IMR-90 (cell line): ENCODE measurements at regions not wholly inside any gene's neighbourhood (a gene's known extent, or its start where the extent isn't known, plus 50 kb on each side); places are given as distances from the start of the nearest gene placed in this dataset.
"Not testable (repeated sequence)": the region's sequence is repeated elsewhere in the genome, so short reads cannot be mapped to it uniquely, and the experiment has no call there.

ENCODE experiments used
- ATAC-seq: fragments of 200-7000 bp; cut with Tn5 transposase; 2 replicates; pipeline ENCODE4 v1.9.1; 2020; ENCODE audit warnings: low read depth, mild to moderate bottlenecking, moderate library complexity
- BruUV-seq: library from RNA; stranded (reverse); fragments of 400-500 nt; replicated peaks from 2 replicates; lab custom pipeline; 2021; lab: Mats Ljungman, UMichigan
- CTCF ChIA-PET: fragments of 300-600 bp; formaldehyde crosslinking; extraction: SDS; loops from one replicate; lab custom pipeline; 2021; ENCODE audit warnings: antibody characterized with exemption; lab: Yijun Ruan, JAX
- POLR2A ChIA-PET: fragments of 300-600 bp; sonication (Branson Sonifier 250); formaldehyde crosslinking; loops from one replicate; lab custom pipeline; 2022; ENCODE audit warnings: antibody characterized with exemption; ENCODE audit not compliant: unreplicated experiment; lab: Charles Lee
- DNase-seq: peaks from one replicate; pipeline ENCODE4 v3.0.0; 2013
- H2AFZ ChIP-seq: replicated peaks from 2 replicates; pipeline ENCODE3; 2013; ENCODE audit warnings: low read length, mild to moderate bottlenecking; ENCODE audit not compliant: poor library complexity
- H2AK5ac ChIP-seq: 2 replicates; pipeline ENCODE4 v1.6.1; 2013; ENCODE audit warnings: low read depth, low read length, inconsistent platforms
- H2AK9ac ChIP-seq: replicated peaks from 2 replicates; pipeline ENCODE3; 2013; ENCODE audit warnings: mild to moderate bottlenecking, low read depth, low read length, moderate library complexity; ENCODE audit not compliant: poor library complexity
- H2BK120ac ChIP-seq: 2 replicates; pipeline ENCODE4 v1.6.1; 2013; ENCODE audit warnings: low read depth, low read length, inconsistent platforms
- H2BK15ac ChIP-seq: 3 replicates; pipeline ENCODE4 v1.6.1; 2013; ENCODE audit warnings: low read depth, low read length, inconsistent platforms
- H2BK20ac ChIP-seq: 2 replicates; pipeline ENCODE4 v1.6.1; 2013; ENCODE audit warnings: low read depth, mild to moderate bottlenecking, inconsistent platforms, low read length, moderate library complexity
- H2BK5ac ChIP-seq: 2 replicates; pipeline ENCODE4 v1.6.1; 2013; ENCODE audit warnings: mild to moderate bottlenecking, low read depth, low read length, inconsistent platforms; ENCODE audit not compliant: poor library complexity, severe bottlenecking
- H3K14ac ChIP-seq: replicated peaks from 2 replicates; pipeline ENCODE4 v1.6.1; 2013; ENCODE audit warnings: low read depth, low read length, inconsistent platforms
- H3K18ac ChIP-seq: 2 replicates; pipeline ENCODE4 v1.6.1; 2013; ENCODE audit warnings: low read depth, low read length, control low read depth
- H3K23ac ChIP-seq: 2 replicates; pipeline ENCODE4 v1.6.1; 2013; ENCODE audit warnings: low read depth, low read length, inconsistent platforms
- H3K27ac ChIP-seq: 2 replicates; pipeline ENCODE4 v1.5.1; 2013; ENCODE audit warnings: mild to moderate bottlenecking, control low read depth, low read length; ENCODE audit not compliant: insufficient read depth
- H3K27me3 ChIP-seq: 2 replicates; pipeline ENCODE4 v1.6.1; 2013; ENCODE audit warnings: low read length; ENCODE audit not compliant: control insufficient read depth, insufficient read depth
- H3K36me3 ChIP-seq: 2 replicates; pipeline ENCODE4 v1.6.1; 2013; ENCODE audit warnings: low read length, mixed read lengths; ENCODE audit not compliant: control insufficient read depth, insufficient read depth
- H3K4ac ChIP-seq: 2 replicates; pipeline ENCODE4 v1.6.1; 2013; ENCODE audit warnings: low read depth, low read length, inconsistent platforms
- H3K4me1 ChIP-seq: 2 replicates; pipeline ENCODE4 v1.6.1; 2013; ENCODE audit warnings: low read length, mixed read lengths; ENCODE audit not compliant: control insufficient read depth, insufficient read depth
- H3K4me2 ChIP-seq: 2 replicates; pipeline ENCODE4 v1.6.1; 2013; ENCODE audit warnings: low read depth, mild to moderate bottlenecking, control low read depth, low read length, moderate library complexity
- H3K4me3 ChIP-seq: 2 replicates; pipeline ENCODE4 v1.5.1; 2013; ENCODE audit warnings: low read depth, mild to moderate bottlenecking, control low read depth, low read length, moderate library complexity; ENCODE audit not compliant: insufficient read depth
- H3K56ac ChIP-seq: 2 replicates; pipeline ENCODE4 v1.6.1; 2013; ENCODE audit warnings: low read length, inconsistent platforms; ENCODE audit not compliant: insufficient read depth; ENCODE audit errors: extremely low read depth
- H3K79me1 ChIP-seq, 2 experiments: 2 replicates each; pipeline ENCODE4 v1.6.1; 2013; ENCODE audit warnings: low read length in 2 of 2, inconsistent platforms in 1 of 2, low read depth in 1 of 2
- H3K9ac ChIP-seq: 2 replicates; pipeline ENCODE4 v1.6.1; 2013; ENCODE audit warnings: low read depth, low read length, control low read depth
- H3K9me1 ChIP-seq: 2 replicates; pipeline ENCODE4 v1.6.1; 2013; ENCODE audit warnings: low read length, inconsistent platforms; ENCODE audit not compliant: insufficient read depth
- H3K9me3 ChIP-seq: 2 replicates; pipeline ENCODE4 v1.6.1; 2013; ENCODE audit warnings: low read length; ENCODE audit not compliant: control insufficient read depth, insufficient read depth
- H4K20me1 ChIP-seq: 2 replicates; pipeline ENCODE4 v1.6.1; 2013; ENCODE audit warnings: low read length, inconsistent platforms; ENCODE audit not compliant: insufficient read depth
- H4K5ac ChIP-seq: 2 replicates; pipeline ENCODE4 v1.6.1; 2013; ENCODE audit warnings: mild to moderate bottlenecking, low read depth, low read length, control low read depth
- H4K8ac ChIP-seq, 2 experiments: 2 replicates each; pipeline ENCODE4 v1.6.1; 2013; ENCODE audit warnings: low read depth in 2 of 2, low read length in 2 of 2, control low read depth in 1 of 2, inconsistent platforms in 1 of 2
- H4K91ac ChIP-seq: 2 replicates; pipeline ENCODE4 v1.6.1; 2013; ENCODE audit warnings: low read depth, low read length, inconsistent platforms; ENCODE audit not compliant: insufficient read depth
- BHLHE40 ChIP-seq: fragments of 150-350 bp; IDR thresholded peaks from 2 replicates; pipeline ENCODE4 v1.6.1; 2016; ENCODE audit warnings: mild to moderate bottlenecking, low read depth, low read length
- CHD1 ChIP-seq: IDR thresholded peaks from 2 replicates; pipeline ENCODE4 v1.6.1; 2012; ENCODE audit warnings: low read depth, low read length, improper control_type of control experiment
- CTCF ChIP-seq: conservative IDR thresholded peaks from 2 replicates; pipeline ENCODE4 v1.5.1; 2012; ENCODE audit warnings: mild to moderate bottlenecking, low read depth, low read length, improper control_type of control experiment
- MXI1 ChIP-seq: IDR thresholded peaks from 2 replicates; pipeline ENCODE4 v1.6.1; 2012; ENCODE audit warnings: low read depth, mild to moderate bottlenecking, low read length, moderate library complexity, borderline replicate concordance
- NFE2L2 ChIP-seq: fragments of 150-350 bp; IDR thresholded peaks from 2 replicates; pipeline ENCODE4 v1.6.1; 2016; ENCODE audit warnings: low read depth, mild to moderate bottlenecking, low read length
- POLR2A ChIP-seq: IDR thresholded peaks from 2 replicates; pipeline ENCODE4 v1.6.1; 2012; ENCODE audit warnings: mild to moderate bottlenecking, low read depth, low read length
- RCOR1 ChIP-seq: IDR thresholded peaks from 2 replicates; pipeline ENCODE4 v1.6.1; 2012; ENCODE audit warnings: mild to moderate bottlenecking, low read length, improper control_type of control experiment; ENCODE audit not compliant: insufficient replicate concordance
- RFX5 ChIP-seq: IDR thresholded peaks from 2 replicates; pipeline ENCODE4 v1.8.0; 2012; ENCODE audit warnings: low read depth, mild to moderate bottlenecking, low read length, moderate library complexity
- WGBS, 2 experiments: methylation state at CpG; one replicate each; pipeline versions ENCODE4 v1.1.5 to v1.1.7; 2013; ENCODE audit warnings: missing lambda C conversion rate in 2 of 2; ENCODE audit not compliant: insufficient read length in 1 of 2; ENCODE audit errors: extremely low coverage in 2 of 2; 5-methylcytosine and 5-hydroxymethylcytosine counted together
- dilution Hi-C: fragments of 300-500 bp; cut with HindIII; formaldehyde crosslinking; loops from one replicate; pipeline ENCODE4 v1.14.3; 2018; ENCODE audit warnings: low sequenced_read_pairs; ENCODE audit not compliant: unreplicated experiment
- in situ Hi-C: fragments of 300-500 bp; cut with MboI; formaldehyde crosslinking; loops from 3 replicates; pipeline ENCODE4 v1.14.3; 2019; ENCODE audit warnings: low sequenced_read_pairs, inconsistent platforms, mixed read lengths
- intact Hi-C: fragments of 100-400 bp; cut with micrococcal nuclease; formaldehyde crosslinking; loops from 2 replicates; pipeline ENCODE4 v1.10.0; 2022

- Histone ChIP-seq H2BK20ac (no peak overlapping the region), H3K79me1 (no peaks in the 10 kb centered on the region), H3K18ac (no peak overlapping the region), H3K9me1 (no peaks in the 10 kb centered on the region), H3K36me3 (no peaks in the 10 kb centered on the region), H3K56ac (no peak overlapping the region), H2AK5ac (no peak overlapping the region), H4K8ac (no peak overlapping the region), H4K91ac (no peak overlapping the region), H3K4me2 (no peak overlapping the region), H3K27me3 (no peaks in the 10 kb centered on the region), H2AFZ (no peak overlapping the region), H2BK15ac (no peak overlapping the region), H4K5ac (no peak overlapping the region), H4K20me1 (no peaks in the 10 kb centered on the region), H3K4ac (no peak overlapping the region), H2BK120ac (no peak overlapping the region), H3K27ac (no peak overlapping the region), H3K4me3 (no peak overlapping the region), H3K14ac (no peak overlapping the region), H3K4me1 (no peaks in the 10 kb centered on the region), H2AK9ac (no peak overlapping the region), H3K23ac (no peak overlapping the region), H3K9me3 (no peaks in the 10 kb centered on the region), H3K9ac (no peak overlapping the region), H2BK5ac (no peak overlapping the region)
- WGBS, 2 experiments = no CpG with 5 or more reads among the region's 3 CpGs
- ATAC-seq (no peak), DNase-seq (no peak)
- in situ Hi-C loops (no loop called here), intact Hi-C loops (no loop called here), dilution Hi-C loops (no loop called here)
- ChIA-PET POLR2A (no interaction called here), CTCF (interaction anchor here (0.5 to 1.0 kb wide), 2 partner anchors 13 to 24 kb away, joined by 3 read pairs; no protein-coding TSS in a partner anchor)
- BruUV-seq = no TSS peak
- TF ChIP-seq CHD1 (no peak), POLR2A (no peak), RCOR1 (no peak), BHLHE40 (no peak), RFX5 (no peak), MXI1 (no peak), NFE2L2 (no peak), CTCF (peak; percentile 19; the same call in 1 of the 2 replicates)
Observed at GRCh38 chr3:181326637-181327223, 337.2 kb upstream of the DNAJC19 start.

- H3K18ac ChIP-seq, H3K9me1 ChIP-seq, H2BK20ac ChIP-seq, H2AK5ac ChIP-seq, H3K4ac ChIP-seq, H3K27me3 ChIP-seq, H3K4me3 ChIP-seq, H2AK9ac ChIP-seq, H3K36me3 ChIP-seq, dilution Hi-C loops, H2AFZ ChIP-seq, H3K9me3 ChIP-seq, H3K4me1 ChIP-seq, H3K27ac ChIP-seq, DNase-seq, H3K9ac ChIP-seq, H2BK5ac ChIP-seq, intact Hi-C loops, in situ Hi-C loops, BruUV-seq, H3K56ac ChIP-seq, H3K14ac ChIP-seq, H3K23ac ChIP-seq, H4K91ac ChIP-seq, H3K79me1 ChIP-seq, H4K8ac ChIP-seq, H2BK120ac ChIP-seq, H3K4me2 ChIP-seq, ATAC-seq, H2BK15ac ChIP-seq, POLR2A ChIA-PET, H4K5ac ChIP-seq, H4K20me1 ChIP-seq, CTCF ChIA-PET: not testable (repeated sequence)
- 17% methylated on average over 1 of the region's 5 CpGs; no CpG with 5 or more reads in 1 of the 2 experiments for WGBS, 2 experiments
Observed at GRCh38 chr3:181324516-181324915, 335.0 kb upstream of the DNAJC19 start.
